SJSA1 (cell line): ENCODE measurements at regions not wholly inside any gene's neighbourhood (a gene's known extent, or its start where the extent isn't known, plus 50 kb on each side); places are given as distances from the start of the nearest gene placed in this dataset.

Experiments used
- DNase-seq, 2 experiments: peaks; one replicate each; pipeline ENCODE4 v3.0.0-alpha.2; 2015 to 2020; ENCODE audit warnings: low spot score in 2 of 2, low read depth in 1 of 2
- H3K27ac ChIP-seq: fragments of 250-450 bp; sonication (Bioruptor Pico); 2 replicates; pipeline ENCODE4 v1.5.1; 2020; ENCODE audit warnings: mild to moderate bottlenecking, moderate library complexity
- H3K27me3 ChIP-seq: fragments of 250-450 bp; sonication (Bioruptor Pico); replicated peaks from 2 replicates; pipeline ENCODE4 v1.5.1; 2020; ENCODE audit warnings: mild to moderate bottlenecking, moderate library complexity
- H3K36me3 ChIP-seq: fragments of 250-450 bp; sonication (Bioruptor Pico); 2 replicates; pipeline ENCODE4 v1.5.1; 2020; ENCODE audit warnings: mild to moderate bottlenecking
- H3K4me1 ChIP-seq: fragments of 250-450 bp; sonication (Bioruptor Pico); replicated peaks from 2 replicates; pipeline ENCODE4 v1.6.1; 2021; ENCODE audit warnings: mild to moderate bottlenecking
- H3K4me3 ChIP-seq: fragments of 250-450 bp; sonication (Bioruptor Pico); 2 replicates; pipeline ENCODE4 v1.5.1; 2020; ENCODE audit warnings: mild to moderate bottlenecking
- H3K9me3 ChIP-seq: fragments of 250-450 bp; sonication (Bioruptor Pico); replicated peaks from 2 replicates; pipeline ENCODE4 v1.5.1; 2020; ENCODE audit warnings: mild to moderate bottlenecking

DNA sequence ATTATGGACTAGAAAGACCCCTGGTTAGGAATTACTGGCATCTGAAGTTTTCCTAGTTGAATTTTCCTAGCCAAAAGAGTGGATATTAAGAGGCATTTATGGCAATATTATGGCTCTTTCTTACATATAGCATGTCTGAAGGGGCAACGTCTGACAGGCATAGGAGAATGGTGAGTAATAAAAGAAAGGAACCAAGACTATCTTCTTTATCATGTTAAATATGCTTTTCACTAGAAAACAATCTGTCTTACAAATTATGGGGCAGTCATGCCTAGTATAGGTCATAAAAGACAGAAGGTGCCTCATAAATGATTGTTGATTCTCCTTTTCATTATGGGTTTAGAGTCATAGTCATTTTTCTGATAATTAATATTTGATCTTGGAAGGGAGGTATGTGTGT, 431.1 kb upstream of the HTR2C start:
- DNase-seq, result no peak
- Histone ChIP-seq H3K27me3 (no peaks in the 10 kb centered on the region), H3K36me3 (no peaks in the 10 kb centered on the region), H3K4me3 (no peak overlapping the region), H3K27ac (no peak overlapping the region), H3K4me1 (no peaks in the 10 kb centered on the region), H3K9me3 (no peaks in the 10 kb centered on the region)

- no peaks in the 10 kb centered on the region for H3K4me1 ChIP-seq
- no peaks in the 10 kb centered on the region for H3K36me3 ChIP-seq
- H3K4me3 ChIP-seq, result no peak overlapping the region
- DNase-seq, result peak in 1 of 2 experiments; percentile 0
- no peaks in the 10 kb centered on the region for H3K9me3 ChIP-seq
- H3K27me3 ChIP-seq, result no peaks in the 10 kb centered on the region
- H3K27ac ChIP-seq, result no peak overlapping the region
These were observed 431.8 kb upstream of the HTR2C start for GRCh38 chrX:114152130-114152529.

- no peaks in the 10 kb centered on the region for H3K9me3 ChIP-seq
- no peaks in the 10 kb centered on the region for H3K27me3 ChIP-seq
- H3K36me3 ChIP-seq, result no peaks in the 10 kb centered on the region
- no peak for DNase-seq
- no peaks in the 10 kb centered on the region for H3K4me1 ChIP-seq
- no peak overlapping the region for H3K4me3 ChIP-seq
- H3K27ac ChIP-seq, result no peak overlapping the region
These were observed 449.4 kb upstream of the HTR2C start for GRCh38 chrX:114134465-114134864.

GRCh38 chrX:114127411-114128025, 456.4 kb upstream of the HTR2C start:
- Histone ChIP-seq H3K36me3 (no peaks in the 10 kb centered on the region), H3K4me1 (no peaks in the 10 kb centered on the region), H3K27ac (no peak overlapping the region), H3K9me3 (no peaks in the 10 kb centered on the region), H3K27me3 (no peaks in the 10 kb centered on the region), H3K4me3 (no peak overlapping the region)
- no peak for DNase-seq

DNA sequence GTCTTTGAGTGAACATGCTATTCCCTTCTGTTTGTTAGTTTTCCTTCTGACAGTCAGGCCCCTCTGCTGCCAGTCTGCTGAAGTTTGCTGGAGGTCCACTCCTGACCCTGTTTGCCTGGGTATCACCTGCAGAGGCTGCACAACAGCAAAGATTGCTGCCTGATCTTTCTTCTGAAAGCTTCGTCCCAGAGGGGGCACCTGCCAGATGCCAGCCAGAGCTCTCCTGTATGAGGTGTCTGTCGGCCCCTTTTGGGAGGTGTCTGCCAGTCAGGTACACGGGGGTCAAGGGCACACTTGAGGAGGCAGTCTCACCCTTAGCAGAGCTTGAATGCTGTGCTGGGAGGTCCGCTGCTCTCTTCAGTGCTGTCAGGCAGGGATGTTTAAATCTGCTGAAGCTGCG, 456.9 kb upstream of the HTR2C start:
- H3K36me3 ChIP-seq, result no peaks in the 10 kb centered on the region
- H3K4me1 ChIP-seq, result no peaks in the 10 kb centered on the region
- H3K4me3 ChIP-seq, result no peak overlapping the region
- H3K27me3 ChIP-seq, result no peaks in the 10 kb centered on the region
- H3K27ac ChIP-seq, result no peak overlapping the region
- no peak for DNase-seq
- no peaks in the 10 kb centered on the region for H3K9me3 ChIP-seq

- no peak overlapping the region for H3K4me3 ChIP-seq
- no peaks in the 10 kb centered on the region for H3K4me1 ChIP-seq
- H3K36me3 ChIP-seq, result no peaks in the 10 kb centered on the region
- DNase-seq, result no peak
- no peaks in the 10 kb centered on the region for H3K27me3 ChIP-seq
- H3K27ac ChIP-seq, result no peak overlapping the region
- no peaks in the 10 kb centered on the region for H3K9me3 ChIP-seq
These were observed 482.8 kb upstream of the HTR2C start for GRCh38 chrX:114101081-114101480.

GRCh38 chrX:114097866-114098265, 486.0 kb upstream of the HTR2C start:
- H3K4me1 ChIP-seq, result no peaks in the 10 kb centered on the region
- H3K27ac ChIP-seq, result no peak overlapping the region
- no peaks in the 10 kb centered on the region for H3K27me3 ChIP-seq
- H3K36me3 ChIP-seq, result no peaks in the 10 kb centered on the region
- no peaks in the 10 kb centered on the region for H3K9me3 ChIP-seq
- no peak for DNase-seq
- no peak overlapping the region for H3K4me3 ChIP-seq

GRCh38 chrX:114097427-114097826, 486.5 kb upstream of the HTR2C start:
- no peak overlapping the region for H3K4me3 ChIP-seq
- no peak for DNase-seq
- no peaks in the 10 kb centered on the region for H3K27me3 ChIP-seq
- no peaks in the 10 kb centered on the region for H3K4me1 ChIP-seq
- H3K36me3 ChIP-seq, result no peaks in the 10 kb centered on the region
- H3K9me3 ChIP-seq, result no peaks in the 10 kb centered on the region
- H3K27ac ChIP-seq, result no peak overlapping the region

DNA sequence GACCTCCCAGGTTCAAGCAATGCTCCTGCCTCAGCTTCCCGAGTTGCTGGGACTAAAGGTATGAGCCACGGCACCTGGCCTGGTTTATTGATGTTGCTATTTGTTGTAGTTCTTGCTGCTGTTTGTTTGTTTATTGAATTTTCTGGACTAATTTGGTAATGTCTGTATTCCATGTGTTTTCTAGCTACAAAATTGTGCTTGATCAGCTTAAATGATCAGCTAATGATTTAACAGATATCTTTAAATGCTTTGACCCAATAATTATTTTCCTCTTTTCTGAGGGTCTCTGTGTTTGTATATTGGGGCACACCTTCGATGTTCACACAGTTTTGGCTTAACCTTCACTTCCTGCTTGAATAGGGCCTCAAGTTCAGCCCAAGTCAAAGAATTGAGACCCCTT, 488.1 kb upstream of the HTR2C start:
- no peaks in the 10 kb centered on the region for H3K9me3 ChIP-seq
- no peaks in the 10 kb centered on the region for H3K36me3 ChIP-seq
- H3K4me3 ChIP-seq, result no peak overlapping the region
- H3K27me3 ChIP-seq, result no peaks in the 10 kb centered on the region
- no peaks in the 10 kb centered on the region for H3K4me1 ChIP-seq
- no peak for DNase-seq
- no peak overlapping the region for H3K27ac ChIP-seq

DNA sequence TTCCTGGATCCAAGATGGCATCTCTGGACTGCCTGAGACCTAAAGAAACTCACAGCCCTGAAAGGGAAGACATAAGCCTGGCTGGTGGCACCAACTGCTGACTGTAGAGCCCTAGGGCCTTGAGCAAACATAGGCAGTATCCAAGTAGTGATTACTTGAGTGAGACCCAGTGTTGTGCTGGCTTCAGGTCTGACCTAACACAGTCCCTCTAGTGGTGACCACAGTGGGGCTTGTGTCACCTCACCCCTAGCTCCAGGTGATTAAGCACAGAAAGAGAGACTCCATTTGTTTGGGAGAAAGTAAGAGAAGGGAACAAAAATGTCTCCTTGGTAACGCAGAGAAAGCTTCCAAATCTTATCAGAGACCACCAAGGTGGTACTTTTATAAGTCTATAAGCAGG, 496.3 kb upstream of the HTR2C start:
- no peaks in the 10 kb centered on the region for H3K36me3 ChIP-seq
- H3K27ac ChIP-seq, result no peak overlapping the region
- H3K4me3 ChIP-seq, result no peak overlapping the region
- H3K9me3 ChIP-seq, result no peaks in the 10 kb centered on the region
- no peak for DNase-seq
- H3K4me1 ChIP-seq, result no peaks in the 10 kb centered on the region
- no peaks in the 10 kb centered on the region for H3K27me3 ChIP-seq

- Histone ChIP-seq H3K36me3 (no peaks in the 10 kb centered on the region), H3K9me3 (no peaks in the 10 kb centered on the region), H3K27me3 (no peaks in the 10 kb centered on the region), H3K4me1 (no peaks in the 10 kb centered on the region), H3K27ac (no peak overlapping the region), H3K4me3 (no peak overlapping the region)
- DNase-seq, result no peak
These were observed 506.1 kb upstream of the HTR2C start for GRCh38 chrX:114077773-114078172.

DNA sequence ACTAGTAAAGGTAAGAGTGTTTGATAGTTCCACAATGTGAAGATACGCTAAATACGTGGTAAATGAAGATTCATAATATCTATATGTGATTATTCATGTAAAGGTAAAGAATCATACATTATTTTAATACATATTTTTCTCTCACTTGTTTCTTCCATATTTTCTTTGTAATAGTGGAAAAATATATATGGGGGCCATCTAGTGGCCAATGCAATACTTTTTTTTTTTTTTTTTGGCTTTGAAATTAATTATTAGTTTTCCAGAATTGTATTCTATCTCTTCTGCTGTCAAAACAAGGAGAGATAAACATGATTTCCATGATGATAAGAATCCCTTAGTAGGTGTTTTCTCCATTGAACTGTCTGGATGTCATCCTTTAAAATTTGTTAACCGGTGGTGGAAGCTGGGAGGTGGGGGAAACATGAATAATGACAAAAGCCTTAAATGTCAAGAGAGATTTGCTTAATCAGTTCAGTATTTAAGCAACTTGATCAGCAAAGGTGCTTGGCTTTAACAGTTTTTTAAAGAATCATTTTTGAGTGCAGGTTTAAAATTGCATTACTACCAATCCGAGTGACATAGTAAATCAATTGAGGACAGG, 508.7 kb upstream of the HTR2C start:
- Histone ChIP-seq H3K9me3 (no peaks in the 10 kb centered on the region), H3K27ac (no peak overlapping the region), H3K27me3 (no peaks in the 10 kb centered on the region), H3K4me3 (no peak overlapping the region), H3K4me1 (no peaks in the 10 kb centered on the region), H3K36me3 (no peaks in the 10 kb centered on the region)
- DNase-seq, result no peak

GRCh38 chrX:114073926-114074325, 510.0 kb upstream of the HTR2C start:
- no peaks in the 10 kb centered on the region for H3K4me1 ChIP-seq
- no peak overlapping the region for H3K4me3 ChIP-seq
- H3K27ac ChIP-seq, result no peak overlapping the region
- H3K27me3 ChIP-seq, result no peaks in the 10 kb centered on the region
- no peaks in the 10 kb centered on the region for H3K36me3 ChIP-seq
- H3K9me3 ChIP-seq, result no peaks in the 10 kb centered on the region
- DNase-seq, result no peak

- H3K4me3 ChIP-seq, result no peak overlapping the region
- no peak overlapping the region for H3K27ac ChIP-seq
- no peaks in the 10 kb centered on the region for H3K9me3 ChIP-seq
- no peaks in the 10 kb centered on the region for H3K4me1 ChIP-seq
- DNase-seq, result no peak
- no peaks in the 10 kb centered on the region for H3K36me3 ChIP-seq
- H3K27me3 ChIP-seq, result no peaks in the 10 kb centered on the region
These were observed 512.5 kb upstream of the HTR2C start for GRCh38 chrX:114071412-114071811.
